ENCODE measurements at regions not wholly inside any gene's neighbourhood (a gene's known extent, or its start where the extent isn't known, plus 50 kb on each side); places are given as distances from the start of the nearest gene placed in this dataset.

DNA sequence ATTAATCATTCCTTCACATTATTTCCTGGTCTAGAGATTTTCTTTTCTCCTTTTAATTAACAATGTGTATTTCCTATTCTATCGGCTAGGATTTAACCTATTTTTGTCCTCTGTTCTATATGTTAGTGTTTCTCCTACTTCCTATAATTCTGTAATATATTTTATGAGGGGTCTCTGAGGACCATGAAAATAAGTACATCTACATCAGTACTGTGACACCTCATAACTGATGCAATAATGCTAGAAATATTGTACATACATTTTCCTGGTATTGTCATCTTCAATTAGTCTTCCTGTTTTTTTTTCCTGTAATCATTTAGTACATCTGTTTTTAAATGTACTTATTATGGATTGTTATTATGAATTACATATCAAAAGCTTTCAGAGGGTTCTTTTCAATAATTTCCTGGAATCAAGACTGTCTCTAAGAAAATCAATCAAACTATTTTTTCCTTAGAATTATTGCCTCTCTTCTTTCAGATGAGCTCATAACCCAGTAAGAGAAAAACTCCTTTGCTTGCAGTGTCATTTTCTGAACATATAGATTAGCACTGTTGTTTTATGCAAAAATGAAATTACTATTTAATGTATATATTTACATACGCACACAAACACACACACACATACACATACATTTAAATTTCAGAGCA lies 1004.3 kb downstream of the SLITRK5 start:
- H3K4me1 ChIP-seq (ENCODE audit: control insufficient read depth, insufficient read depth, low read length) = no peaks in the 10 kb centered on the region
- no peak overlapping the region for H3K27ac ChIP-seq (ENCODE audit: insufficient read depth, low read length)
- no peak overlapping the region for H2BK15ac ChIP-seq (ENCODE audit: low read depth, low read length)
- in situ Hi-C loops (cut with MboI; ENCODE audit: low sequenced_read_pairs) (no loop called here), dilution Hi-C loops (cut with HindIII; ENCODE audit: low sequenced_read_pairs, unreplicated experiment) (no loop called here), intact Hi-C loops (cut with micrococcal nuclease) (no loop called here)
- H3K36me3 ChIP-seq (ENCODE audit: control insufficient read depth, insufficient read depth, low read length) = no peaks in the 10 kb centered on the region
- peaks cover 4% of the 10 kb centered on the region for H3K9me3 ChIP-seq (ENCODE audit: control insufficient read depth, insufficient read depth, low read length)
- TF ChIP-seq RAD21 (IDR thresholded peaks at IDR 0.05; ENCODE audit: low read length) (no peak), NFE2L2 (IDR thresholded peaks at IDR 0.05; ENCODE audit: low read depth, low read length) (no peak), MAZ (IDR thresholded peaks at IDR 0.05; ENCODE audit: borderline replicate concordance, low read depth, low read length) (no peak), POLR2A (IDR thresholded peaks at IDR 0.05; ENCODE audit: low read depth, low read length) (no peak), CEBPB (IDR thresholded peaks at IDR 0.05; ENCODE audit: low read depth, low read length) (no peak), BHLHE40 (IDR thresholded peaks at IDR 0.05; ENCODE audit: low read depth, low read length) (no peak), MAFK (IDR thresholded peaks at IDR 0.05; ENCODE audit: low read depth, low read length) (no peak), CHD1 (IDR thresholded peaks at IDR 0.05; ENCODE audit: low read depth, low read length) (no peak), SMC3 (IDR thresholded peaks at IDR 0.05; ENCODE audit: low read depth, low read length) (no peak), RCOR1 (IDR thresholded peaks at IDR 0.05; ENCODE audit: insufficient replicate concordance, low read length) (no peak), FOS (IDR thresholded peaks at IDR 0.05; ENCODE audit: low read depth, low read length) (no peak), RFX5 (IDR thresholded peaks at IDR 0.05; ENCODE audit: low read depth, low read length) (no peak), MXI1 (IDR thresholded peaks at IDR 0.05; ENCODE audit: borderline replicate concordance, low read depth, low read length) (no peak)
- TF ChIP-seq, protein P1, sequence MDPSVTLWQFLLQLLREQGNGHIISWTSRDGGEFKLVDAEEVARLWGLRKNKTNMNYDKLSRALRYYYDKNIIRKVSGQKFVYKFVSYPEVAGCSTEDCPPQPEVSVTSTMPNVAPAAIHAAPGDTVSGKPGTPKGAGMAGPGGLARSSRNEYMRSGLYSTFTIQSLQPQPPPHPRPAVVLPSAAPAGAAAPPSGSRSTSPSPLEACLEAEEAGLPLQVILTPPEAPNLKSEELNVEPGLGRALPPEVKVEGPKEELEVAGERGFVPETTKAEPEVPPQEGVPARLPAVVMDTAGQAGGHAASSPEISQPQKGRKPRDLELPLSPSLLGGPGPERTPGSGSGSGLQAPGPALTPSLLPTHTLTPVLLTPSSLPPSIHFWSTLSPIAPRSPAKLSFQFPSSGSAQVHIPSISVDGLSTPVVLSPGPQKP (IDR thresholded peaks at IDR 0.05; ENCODE audit: borderline replicate concordance, low read depth, low read length) = no peak
- TF ChIP-seq, protein P2, sequence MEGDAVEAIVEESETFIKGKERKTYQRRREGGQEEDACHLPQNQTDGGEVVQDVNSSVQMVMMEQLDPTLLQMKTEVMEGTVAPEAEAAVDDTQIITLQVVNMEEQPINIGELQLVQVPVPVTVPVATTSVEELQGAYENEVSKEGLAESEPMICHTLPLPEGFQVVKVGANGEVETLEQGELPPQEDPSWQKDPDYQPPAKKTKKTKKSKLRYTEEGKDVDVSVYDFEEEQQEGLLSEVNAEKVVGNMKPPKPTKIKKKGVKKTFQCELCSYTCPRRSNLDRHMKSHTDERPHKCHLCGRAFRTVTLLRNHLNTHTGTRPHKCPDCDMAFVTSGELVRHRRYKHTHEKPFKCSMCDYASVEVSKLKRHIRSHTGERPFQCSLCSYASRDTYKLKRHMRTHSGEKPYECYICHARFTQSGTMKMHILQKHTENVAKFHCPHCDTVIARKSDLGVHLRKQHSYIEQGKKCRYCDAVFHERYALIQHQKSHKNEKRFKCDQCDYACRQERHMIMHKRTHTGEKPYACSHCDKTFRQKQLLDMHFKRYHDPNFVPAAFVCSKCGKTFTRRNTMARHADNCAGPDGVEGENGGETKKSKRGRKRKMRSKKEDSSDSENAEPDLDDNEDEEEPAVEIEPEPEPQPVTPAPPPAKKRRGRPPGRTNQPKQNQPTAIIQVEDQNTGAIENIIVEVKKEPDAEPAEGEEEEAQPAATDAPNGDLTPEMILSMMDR (conservative IDR thresholded peaks at IDR 0.05; ENCODE audit: low read depth, low read length) = no peak
- TF ChIP-seq, protein P3, sequence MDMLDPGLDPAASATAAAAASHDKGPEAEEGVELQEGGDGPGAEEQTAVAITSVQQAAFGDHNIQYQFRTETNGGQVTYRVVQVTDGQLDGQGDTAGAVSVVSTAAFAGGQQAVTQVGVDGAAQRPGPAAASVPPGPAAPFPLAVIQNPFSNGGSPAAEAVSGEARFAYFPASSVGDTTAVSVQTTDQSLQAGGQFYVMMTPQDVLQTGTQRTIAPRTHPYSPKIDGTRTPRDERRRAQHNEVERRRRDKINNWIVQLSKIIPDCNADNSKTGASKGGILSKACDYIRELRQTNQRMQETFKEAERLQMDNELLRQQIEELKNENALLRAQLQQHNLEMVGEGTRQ (IDR thresholded peaks at IDR 0.05; ENCODE audit: low read depth, low read length) = no peak
- ATAC-seq (ENCODE audit: low read depth) (no peak), DNase-seq (no peak)
- H2BK120ac ChIP-seq (ENCODE audit: low read depth, low read length) = no peak overlapping the region
- no peak overlapping the region for H2AFZ ChIP-seq (replicated peaks; ENCODE audit: low read length, poor library complexity)
- no peak overlapping the region for H2BK5ac ChIP-seq (ENCODE audit: low read depth, low read length, poor library complexity, severe bottlenecking)
- H4K91ac ChIP-seq (ENCODE audit: insufficient read depth, low read depth, low read length) = no peak overlapping the region
- no peaks in the 10 kb centered on the region for H3K27me3 ChIP-seq (ENCODE audit: control insufficient read depth, insufficient read depth, low read length)
- no peaks in the 10 kb centered on the region for H4K20me1 ChIP-seq (ENCODE audit: insufficient read depth, low read length)
- no peak overlapping the region for H4K5ac ChIP-seq (ENCODE audit: low read depth, low read length)
- POLR2A ChIA-PET (ENCODE audit: unreplicated experiment) = no interaction called here
- no peak overlapping the region for H3K9ac ChIP-seq (ENCODE audit: low read depth, low read length)
- H2BK20ac ChIP-seq (ENCODE audit: low read depth, low read length) = no peak overlapping the region
- no peak overlapping the region for H3K4ac ChIP-seq (ENCODE audit: low read depth, low read length)
- CTCF ChIA-PET = no interaction called here
- H3K79me1 ChIP-seq (ENCODE audit: low read depth in 1 of 2, low read length in 2 of 2) = no peaks in the 10 kb centered on the region
- no CpG with 5 or more reads among the region's 2 CpGs for WGBS, 2 experiments (ENCODE audit: extremely low coverage in 2 of 2, insufficient read length in 1 of 2)
- BruUV-seq (replicated peaks) = no TSS peak
- H3K23ac ChIP-seq (ENCODE audit: low read depth, low read length) = no peak overlapping the region
- H3K9me1 ChIP-seq (ENCODE audit: insufficient read depth, low read length) = no peaks in the 10 kb centered on the region
- H4K8ac ChIP-seq (ENCODE audit: low read depth in 2 of 2, low read length in 2 of 2) = no peak overlapping the region
- no peak overlapping the region for H3K4me2 ChIP-seq (ENCODE audit: low read depth, low read length)
- no peak overlapping the region for H3K18ac ChIP-seq (ENCODE audit: low read depth, low read length)
- no peak overlapping the region for H3K56ac ChIP-seq (ENCODE audit: extremely low read depth, insufficient read depth, low read length)
- H2AK5ac ChIP-seq (ENCODE audit: low read depth, low read length) = no peak overlapping the region
- no peak overlapping the region for H3K4me3 ChIP-seq (ENCODE audit: insufficient read depth, low read depth, low read length)
- H2AK9ac ChIP-seq (replicated peaks; ENCODE audit: low read depth, low read length, poor library complexity) = no peak overlapping the region
- no peak overlapping the region for H3K14ac ChIP-seq (replicated peaks; ENCODE audit: low read depth, low read length)

Measured in IMR-90 (cell line).